NCI-H345 (cell line): ENCODE measurements at regions not wholly inside any gene's neighbourhood (a gene's known extent, or its start where the extent isn't known, plus 50 kb on each side); places are given as distances from the start of the nearest gene placed in this dataset.

Experiments used
- DNase-seq: peaks from one replicate; lab custom pipeline; 2025; lab: John Stamatoyannopoulos, UW

DNA sequence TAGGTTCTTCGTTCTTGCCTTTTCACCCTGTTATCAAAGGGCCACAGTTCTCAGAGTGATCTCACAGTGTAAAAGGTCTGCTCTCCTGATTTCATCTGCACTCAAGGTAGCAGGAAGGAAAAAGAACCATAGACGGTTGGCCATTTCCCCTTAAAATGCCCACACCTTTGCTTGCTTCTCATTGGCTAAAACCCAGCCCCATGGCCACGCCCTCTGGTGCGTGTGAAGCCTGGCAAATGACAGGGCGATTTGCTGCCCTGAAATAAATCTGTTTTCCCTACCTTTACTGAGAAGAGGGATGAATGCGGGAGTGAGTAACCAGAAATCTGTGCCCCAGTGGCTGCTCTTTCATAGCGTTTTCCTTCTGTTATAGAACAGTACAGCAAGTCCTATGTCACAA lies 269.3 kb downstream of the POU4F1 start:
- DNase-seq, result no peak

DNA sequence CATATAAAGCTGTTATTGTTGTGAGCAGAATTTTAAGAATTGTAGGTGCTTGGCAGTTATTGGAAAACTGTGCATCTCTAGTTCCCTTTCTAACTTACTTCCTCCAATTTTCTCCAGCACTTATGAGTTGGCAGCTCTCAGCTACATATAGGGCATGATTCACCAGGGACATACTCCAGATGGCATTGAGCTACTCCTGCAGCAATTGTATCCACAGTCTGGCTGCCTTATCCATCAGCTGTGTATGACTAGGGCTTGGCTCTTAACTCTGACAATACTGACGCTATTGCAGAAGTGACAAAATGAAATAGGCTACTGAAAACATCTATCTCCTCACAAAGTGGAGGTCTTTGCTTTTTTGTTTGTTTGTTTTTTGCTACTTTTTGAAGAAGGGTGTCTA lies 276.7 kb downstream of the POU4F1 start:
- peak; percentile 41 for DNase-seq

DNA sequence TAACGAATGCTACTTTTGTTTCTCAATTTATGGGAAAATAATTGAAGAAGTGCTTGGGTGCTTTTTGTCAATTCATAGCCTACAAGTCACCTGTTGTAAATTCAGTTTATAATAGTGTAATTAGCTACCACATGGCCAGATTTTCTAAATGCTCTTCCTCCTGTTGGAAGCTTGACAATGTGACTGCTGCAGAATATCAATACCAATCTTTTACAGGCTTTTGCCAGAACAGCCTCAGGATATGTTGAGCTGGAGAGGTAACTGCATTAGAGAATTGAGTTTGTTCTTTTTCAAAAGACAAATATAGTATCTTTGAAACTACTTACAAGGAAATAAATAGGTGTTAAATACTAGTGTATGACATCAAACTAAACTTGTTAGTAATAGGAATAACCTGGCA lies 277.8 kb downstream of the POU4F1 start:
- peak; percentile 3 for DNase-seq

DNA sequence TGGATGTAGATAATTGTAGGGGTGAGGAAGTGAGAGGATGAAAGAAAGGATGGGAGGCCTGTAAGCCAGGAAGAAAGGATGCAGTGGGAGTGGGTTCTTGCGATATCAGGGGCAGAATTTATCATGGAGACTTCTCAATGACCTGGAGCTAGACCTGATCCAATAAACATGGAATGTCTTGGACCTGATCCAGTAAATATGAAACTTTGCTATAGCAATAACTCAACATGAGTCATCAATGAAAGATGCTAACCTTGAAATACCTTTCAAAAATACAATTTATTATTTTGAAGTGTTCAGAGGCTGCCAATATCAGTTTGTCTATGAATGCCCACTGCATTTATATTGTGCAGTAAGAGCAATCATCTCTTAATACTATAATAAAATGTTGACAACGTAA lies 279.5 kb downstream of the POU4F1 start:
- DNase-seq, result no peak

DNA sequence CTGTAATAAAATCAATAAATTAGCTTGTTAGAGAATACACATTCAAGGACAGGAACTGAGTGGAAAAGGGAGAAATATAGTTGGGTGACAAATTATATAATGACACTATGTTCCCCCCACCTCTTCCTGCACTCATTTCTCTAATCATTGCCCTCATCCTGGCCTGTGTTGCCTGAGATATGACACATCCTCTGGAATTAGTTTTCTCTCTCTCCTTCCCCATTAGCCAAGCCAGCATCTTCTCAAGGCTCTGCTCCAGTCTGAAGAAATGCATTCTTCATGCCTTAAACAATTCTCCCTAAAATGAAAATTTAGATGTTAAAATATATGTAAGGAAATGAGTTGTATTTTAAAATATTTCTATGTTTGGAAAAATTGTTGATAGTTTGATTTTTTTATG lies 280.3 kb downstream of the POU4F1 start:
- DNase-seq, result no peak

DNA sequence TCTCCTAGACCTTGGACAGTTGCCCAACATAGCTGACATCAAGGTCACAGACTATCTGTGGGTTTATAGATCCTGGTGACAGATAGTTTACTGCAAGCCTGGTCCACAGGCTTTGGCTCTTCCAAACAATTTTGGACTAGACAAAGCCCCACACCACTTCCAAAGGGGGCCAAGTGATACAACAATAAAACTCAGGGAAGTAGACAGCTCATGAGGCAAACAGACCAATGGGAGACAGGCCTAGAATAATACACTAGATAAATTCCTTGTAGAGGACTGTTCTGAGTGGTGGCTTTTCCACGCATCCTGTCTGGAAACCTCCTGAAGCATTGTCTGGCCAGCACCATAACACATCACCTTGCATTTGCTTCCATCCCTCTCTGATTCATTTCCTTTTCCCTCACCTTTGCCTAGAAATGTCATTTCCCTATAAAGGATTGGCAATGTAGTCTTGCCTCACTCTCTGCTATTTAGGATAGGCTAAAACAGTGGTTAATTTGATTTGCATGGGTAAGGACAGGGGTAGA lies 284.2 kb downstream of the POU4F1 start:
- DNase-seq, result no peak

DNA sequence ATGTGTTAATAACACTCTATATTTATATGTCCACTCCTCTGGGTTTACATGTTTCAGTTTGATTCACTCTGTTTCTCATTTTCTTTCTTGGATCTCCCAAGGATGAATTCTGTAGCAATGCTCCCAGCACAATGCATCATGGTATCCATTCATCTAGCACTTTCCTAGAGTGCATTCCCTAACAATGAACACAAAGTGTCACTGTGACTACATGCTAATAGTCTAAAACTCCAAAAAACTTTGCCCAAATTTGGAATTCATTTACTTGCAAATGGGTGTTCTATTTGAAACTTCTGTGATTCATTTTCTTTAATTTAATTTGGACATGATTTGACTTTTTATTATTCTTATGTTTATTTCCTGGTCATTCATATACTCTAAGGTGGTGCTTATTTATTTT lies 286.3 kb downstream of the POU4F1 start:
- DNase-seq, result no peak

DNA sequence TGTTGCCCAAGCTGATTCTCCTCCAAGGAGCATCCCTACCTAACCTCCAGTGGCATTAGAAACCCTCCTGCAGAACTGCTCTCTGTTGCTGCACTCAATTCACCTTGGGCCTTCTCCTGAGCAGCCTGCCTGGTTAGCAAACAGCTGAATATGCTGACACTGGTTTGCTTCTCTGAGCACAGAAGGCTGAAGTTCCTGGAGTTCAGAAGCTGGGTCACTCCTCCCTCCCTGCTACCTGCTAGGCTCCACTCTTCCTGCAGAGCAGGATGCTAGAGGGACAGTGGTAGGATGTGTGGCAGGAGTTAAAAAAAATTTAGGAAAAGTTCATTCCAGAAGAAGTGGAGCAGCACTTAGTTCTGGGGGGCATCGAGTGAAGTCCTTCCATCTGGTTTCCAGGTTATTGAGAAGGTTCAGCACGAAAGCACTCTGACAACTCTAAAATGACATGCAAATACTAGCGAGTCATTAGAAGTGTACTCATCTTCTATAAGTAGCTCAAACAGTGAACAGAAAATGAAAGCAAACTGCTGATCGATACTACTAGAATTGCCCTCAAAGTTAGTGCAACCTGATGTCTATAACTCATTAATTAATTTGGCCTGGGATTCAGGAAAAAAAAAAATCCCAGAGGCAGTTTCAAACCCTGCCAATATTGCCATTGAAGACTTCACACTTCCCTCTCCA lies 293.7 kb downstream of the POU4F1 start:
- DNase-seq, result no peak

DNA sequence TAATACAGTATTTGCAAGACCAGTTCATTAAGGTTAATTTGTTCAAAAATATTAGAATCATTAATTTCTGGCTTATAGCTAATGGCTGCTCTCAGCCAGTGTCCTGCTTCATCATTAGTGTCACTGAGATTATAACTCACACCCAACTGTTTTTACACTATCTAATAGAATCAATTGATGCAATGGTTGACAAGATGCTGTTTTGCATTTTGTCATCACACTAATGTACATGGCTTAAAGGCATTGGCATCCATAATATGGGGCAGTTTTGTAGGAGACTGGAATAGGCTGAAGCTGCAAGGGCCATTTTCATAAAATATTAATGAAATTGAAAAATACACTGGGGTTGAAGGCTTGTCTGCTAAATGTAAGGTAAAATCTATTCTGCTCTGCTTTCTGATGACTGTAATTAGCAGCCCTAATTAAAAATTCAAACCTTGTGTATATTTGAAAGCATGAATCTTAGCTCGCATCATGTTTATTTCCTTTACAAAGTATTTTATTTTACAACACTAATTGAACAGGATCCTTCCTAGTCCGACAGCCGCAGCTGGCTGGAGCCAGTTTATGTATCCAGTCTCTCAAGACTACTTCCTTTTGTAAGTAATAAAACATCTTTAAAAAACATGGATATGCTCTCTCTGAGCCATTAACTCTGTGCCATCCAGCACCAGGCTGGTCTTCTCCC lies 296.7 kb downstream of the POU4F1 start:
- DNase-seq, result no peak

DNA sequence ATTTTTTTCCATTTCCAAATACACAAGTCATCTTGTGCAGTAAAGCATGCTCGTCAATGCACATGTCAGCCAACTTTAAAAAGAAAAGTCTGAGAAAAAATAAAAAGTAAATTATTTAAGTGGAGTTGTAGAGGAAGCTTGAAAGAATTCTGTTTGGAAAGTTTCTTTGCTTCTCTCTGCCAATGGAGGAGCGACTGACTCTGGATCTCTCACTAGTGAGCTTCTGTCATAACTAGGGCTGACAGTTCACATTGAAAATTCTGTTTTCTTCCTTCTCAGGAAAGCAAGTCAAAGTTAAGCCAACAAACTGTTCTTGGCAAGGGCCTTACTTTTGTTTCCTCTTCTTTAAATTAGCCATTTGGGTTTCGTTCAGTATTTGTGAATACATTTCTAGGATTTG lies 298.2 kb downstream of the POU4F1 start:
- DNase-seq, result no peak

DNA sequence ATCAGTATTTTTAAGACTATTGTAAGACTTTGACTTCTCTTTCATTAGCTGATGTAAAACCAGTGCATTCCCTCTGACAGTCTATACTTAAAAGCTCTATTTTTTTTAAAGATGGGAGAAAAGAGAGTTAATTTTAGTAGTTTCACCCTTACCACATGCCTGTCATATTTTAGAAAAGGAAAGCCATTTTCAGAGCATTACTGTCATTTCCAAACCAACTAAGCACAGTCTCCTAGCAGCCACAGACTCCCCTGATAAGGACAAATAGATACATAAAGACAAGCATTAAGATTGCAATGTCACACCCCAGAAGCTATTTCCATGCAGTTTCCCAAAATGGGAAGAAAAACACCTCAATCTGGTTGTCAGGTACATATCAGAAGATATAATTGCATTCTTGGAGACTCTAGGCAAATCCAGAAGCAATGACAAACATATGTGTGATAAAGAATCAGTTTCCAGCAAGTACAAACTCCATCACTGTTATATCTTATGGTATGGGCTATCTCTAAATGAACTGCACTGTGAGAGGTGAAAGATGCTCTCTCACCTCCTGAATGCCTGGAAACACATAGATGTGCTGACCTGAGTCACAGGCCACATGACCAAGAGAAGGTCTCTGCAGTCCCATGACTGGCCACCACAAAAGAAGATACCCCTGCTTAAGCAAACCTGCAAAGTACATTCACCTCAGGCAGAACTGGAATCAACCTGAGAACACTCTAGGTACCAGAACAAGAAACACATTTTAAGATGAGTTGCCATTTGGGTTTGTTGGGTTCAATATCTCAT lies 303.3 kb downstream of the POU4F1 start:
- DNase-seq, result no peak

DNA sequence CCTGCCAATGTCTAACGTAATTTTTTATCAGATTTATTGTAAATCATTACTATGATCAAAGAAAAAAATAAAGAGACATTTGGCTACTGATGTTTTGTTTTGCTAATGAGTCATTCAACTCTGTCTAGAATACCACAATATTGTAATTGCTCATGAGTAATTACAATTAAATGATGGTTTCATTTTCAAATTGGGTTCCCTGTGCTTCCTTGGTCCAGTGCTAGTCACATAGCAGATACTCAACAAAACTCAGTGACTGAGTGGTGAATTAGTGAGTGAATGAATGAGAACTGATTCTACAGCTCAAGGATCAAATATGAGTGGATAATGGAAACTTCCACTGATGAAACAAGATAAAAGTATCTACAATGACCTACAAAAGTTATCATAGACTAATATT lies 304.7 kb downstream of the POU4F1 start:
- DNase-seq, result no peak

DNA sequence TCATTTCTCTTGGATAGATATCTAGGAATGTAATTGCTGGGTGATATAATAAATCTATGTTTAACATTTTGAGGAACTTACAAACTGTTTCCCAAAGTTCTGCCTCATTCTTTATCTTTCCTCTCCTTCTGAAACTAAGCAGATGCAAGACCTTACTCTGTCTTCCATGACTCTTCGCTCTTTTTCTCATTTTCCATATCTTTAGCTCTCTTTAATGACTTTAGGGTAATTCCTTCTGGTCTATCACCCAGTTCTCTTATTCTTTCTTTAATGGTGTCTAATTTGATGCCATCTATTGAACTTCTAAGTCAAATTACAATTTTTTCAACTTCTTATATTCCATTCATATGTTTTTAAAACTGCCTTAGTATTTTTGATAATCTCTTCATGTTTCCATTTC lies 316.6 kb downstream of the POU4F1 start:
- no peak for DNase-seq

DNA sequence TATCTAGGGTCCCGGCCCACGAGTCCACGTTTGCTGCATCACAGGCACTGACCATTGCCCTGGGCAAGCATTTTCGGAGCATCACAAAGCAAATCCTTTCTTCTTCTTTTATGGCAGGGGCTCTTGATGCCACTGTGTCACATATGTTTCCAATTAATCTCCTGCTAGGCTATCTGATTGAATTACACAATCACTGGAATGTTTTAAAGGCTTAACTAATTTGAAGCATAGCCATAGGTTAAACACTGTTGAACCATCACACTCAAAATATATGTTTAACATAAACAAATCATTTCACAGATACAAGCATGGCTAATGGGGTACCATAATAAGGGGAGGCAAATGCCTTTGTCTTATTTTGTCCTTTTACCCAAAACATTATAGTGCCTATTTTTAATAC lies 338.3 kb downstream of the POU4F1 start:
- no peak for DNase-seq

DNA sequence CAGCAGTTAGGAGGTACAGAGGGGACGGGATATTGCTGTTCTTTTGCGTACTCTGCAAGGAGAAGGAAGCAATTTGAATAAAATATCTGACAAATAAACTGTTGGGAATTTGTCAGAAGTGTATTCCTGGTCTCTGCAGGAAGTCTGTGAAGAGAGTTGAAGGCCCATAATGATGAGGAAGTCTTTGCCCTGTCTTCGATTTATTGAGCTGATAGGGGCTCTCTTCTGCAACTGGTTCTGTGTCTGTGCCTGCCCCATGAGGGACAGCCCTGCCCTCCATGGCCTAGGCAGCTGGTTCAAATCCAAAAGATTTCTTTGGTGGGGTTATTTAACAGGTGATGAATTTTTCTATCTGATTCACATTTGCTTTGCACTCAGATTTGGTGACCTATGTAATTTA lies 339.7 kb upstream of the EDNRB start:
- DNase-seq, result no peak

DNA sequence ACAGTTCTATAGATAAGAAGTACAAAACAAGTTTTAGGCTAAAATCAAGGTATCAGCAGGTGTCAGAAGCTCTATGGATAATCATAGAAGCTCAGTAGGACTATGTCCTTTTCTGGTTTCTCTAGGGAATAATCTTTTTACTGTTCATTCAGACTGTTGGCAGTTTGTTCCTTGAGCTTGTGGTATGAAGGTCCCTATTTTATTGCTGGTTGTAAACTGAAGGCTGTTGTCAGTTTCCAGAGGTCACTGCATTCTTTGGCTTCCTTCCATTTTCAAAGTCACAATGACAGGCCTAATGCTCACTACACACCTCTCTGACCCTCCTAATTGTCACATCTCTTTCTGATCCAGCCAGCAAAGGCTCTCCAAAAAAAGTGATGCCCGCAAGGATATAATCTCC lies 337.9 kb upstream of the EDNRB start:
- DNase-seq, result no peak

DNA sequence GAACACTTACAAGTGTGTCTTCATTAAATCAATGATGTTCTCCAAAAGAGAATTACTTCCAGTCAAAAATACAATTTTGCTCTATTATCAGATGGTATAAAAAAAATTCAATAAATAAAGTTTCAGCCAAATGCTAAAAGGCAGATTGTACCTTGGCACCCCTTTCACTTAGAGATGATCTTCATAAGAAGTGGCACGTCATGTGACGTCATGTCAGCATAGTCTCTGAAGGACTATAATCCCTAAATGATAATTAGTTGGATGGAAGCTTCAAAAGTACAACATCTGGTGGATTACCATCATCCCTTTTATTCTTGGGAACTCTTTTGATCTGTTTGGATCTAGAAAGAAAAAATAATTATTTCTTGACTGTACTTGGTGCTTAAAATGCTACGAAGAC lies 335.5 kb upstream of the EDNRB start:
- DNase-seq, result no peak

DNA sequence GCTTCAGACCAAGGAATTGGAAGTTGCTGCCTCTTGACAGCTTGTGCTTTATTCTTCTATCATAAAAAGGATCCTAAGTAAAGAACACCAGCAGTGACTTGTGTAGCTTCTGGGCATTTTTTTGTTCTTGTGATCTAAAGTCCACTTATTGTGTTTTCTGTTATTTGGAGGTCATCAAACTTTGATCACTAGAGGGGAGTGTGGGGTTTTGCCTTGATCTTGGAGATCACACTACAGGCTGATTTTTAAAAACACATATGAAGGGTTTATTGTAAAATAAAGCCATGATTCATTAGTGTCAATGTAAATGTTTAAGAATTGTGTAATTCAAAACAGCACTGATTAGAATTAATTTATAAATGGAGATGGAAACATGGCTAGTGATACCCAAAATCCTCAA lies 328.7 kb upstream of the EDNRB start:
- no peak for DNase-seq

DNA sequence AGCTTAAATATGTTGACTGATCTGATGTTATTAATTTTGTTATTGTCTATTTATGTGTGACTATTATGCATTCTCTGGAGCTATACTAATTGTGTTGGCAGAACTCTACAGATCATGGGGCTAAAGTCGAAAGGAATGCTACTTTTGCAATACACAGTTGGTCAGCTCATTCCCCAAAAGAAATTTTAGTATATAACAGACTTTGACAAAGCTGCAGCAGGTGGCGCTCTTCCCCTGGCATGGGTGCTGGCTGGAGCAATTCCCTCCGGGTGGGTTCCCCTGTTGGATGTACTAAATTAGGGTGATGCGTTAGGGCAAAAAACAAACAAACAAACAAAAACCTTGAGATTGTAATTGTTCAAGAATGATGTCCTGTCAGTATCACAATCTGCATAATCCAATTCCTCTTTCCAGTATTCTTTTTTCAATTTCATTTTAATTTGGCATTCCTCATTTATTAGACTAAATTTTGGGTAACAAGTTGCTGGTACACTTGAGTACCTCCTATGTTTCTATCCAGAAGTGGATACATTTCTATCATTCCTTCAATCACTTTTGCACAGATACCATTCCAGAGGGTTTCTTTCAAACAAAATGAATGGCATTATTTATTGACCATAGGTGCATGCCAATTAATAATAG lies 322.8 kb upstream of the EDNRB start:
- DNase-seq, result peak; percentile 67

DNA sequence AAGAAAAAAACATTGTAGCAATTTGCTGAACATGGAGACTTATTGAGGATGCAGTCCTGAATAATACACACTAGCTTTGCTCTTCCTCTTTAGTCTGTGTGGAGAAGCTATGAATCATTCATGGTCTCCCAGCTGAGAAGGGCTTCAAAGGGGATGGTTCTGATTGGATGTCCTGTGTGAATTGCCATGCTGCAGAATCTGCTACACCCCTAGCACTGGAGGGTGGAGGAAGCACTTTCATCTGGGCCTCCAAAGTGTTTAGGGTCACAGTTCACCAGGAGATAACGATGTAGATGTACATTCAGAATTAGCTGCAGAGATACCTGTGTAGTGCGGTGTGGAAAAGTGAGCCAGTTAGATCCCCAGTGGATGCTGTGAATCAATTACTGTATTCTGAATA lies 321.1 kb upstream of the EDNRB start:
- no peak for DNase-seq

DNA sequence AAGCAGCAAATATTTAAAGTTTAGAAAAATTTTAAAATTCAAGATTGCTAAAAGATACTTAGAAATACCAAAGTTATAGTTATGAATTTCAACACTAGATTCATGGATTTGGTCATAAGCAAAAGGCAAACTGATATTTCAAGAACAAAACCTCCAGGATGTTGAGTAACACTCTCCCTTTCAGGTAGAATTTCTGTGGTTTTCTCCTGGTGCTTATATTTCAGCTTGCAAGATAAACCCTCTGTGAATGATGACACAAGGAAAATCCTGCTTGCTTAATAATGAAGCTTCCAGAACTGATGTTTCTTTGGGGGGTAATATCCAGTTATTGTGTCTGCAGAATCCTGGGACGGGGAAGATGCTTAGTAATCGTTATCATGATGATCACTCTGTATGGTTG lies 320.3 kb upstream of the EDNRB start:
- no peak for DNase-seq

DNA sequence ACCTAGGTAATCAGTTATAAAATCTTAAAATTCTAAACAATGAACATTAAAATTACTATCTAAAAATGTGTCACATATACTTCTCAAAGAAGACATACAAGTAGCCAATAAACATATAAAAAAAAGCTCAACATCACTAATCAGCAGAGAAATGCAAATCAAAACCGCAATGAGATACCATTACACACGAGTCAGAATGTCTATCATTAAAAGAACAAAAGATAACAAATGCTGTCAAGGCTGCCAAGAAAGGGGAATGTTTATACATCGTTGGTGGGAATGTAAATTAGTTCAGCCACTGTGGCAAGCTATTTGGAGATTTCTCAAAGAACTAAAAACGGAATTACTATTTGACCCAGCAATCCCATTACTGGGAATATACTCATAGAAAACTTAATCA lies 310.3 kb upstream of the EDNRB start:
- DNase-seq, result no peak

DNA sequence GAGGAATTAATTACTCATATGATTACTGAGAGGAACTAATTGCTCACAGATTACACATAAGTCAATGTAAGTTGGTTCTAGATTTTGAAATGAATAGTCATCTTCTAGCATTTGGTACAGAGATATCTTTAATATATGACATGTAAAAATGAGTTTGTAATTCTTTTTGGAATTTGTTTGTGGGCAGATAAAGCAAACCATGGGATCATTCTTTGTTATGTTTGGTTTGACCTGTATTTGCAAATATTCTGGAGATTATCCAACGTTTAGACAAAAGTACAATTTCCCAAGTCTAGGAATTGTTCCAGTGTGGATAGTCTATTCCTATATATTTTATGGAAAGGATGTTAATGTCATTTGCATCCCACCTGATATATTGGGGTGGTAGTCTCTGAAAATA lies 309.6 kb upstream of the EDNRB start:
- DNase-seq, result no peak
